ENCODE measurements at regions not wholly inside any gene's neighbourhood (a gene's known extent, or its start where the extent isn't known, plus 50 kb on each side); places are given as distances from the start of the nearest gene placed in this dataset.

GRCh38 chr21:35886887-35887286 is 173.4 kb downstream of the SETD4 start:
- no peak for DNase-seq

DNA sequence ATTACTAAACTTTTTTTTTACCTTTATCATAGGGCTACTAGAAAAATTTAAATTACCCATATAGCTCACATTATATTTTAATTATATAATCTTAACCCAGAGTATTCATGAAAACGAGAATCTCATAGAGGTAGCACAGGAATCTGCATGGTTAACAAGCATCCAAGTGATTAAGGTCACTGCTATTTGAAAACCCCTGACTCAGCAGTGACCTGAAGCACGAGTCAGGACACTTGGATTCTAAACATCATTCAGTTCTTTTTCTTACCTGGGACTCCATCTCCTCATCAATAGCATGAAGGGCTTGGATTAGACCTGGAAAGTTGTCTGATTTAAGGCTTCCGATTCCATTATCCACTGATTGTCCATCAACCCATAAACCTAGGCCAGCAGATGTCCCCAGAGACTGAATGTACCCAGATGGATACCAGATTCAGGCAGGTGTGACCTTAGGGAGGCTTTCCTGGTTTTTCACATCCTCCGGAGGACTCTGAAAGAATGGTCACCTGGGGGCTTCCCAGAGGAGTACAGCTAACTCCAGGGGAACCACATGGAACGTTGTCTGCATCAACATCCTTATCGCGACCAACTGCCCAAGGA is 174.3 kb downstream of the SETD4 start:
- DNase-seq = no peak

DNA sequence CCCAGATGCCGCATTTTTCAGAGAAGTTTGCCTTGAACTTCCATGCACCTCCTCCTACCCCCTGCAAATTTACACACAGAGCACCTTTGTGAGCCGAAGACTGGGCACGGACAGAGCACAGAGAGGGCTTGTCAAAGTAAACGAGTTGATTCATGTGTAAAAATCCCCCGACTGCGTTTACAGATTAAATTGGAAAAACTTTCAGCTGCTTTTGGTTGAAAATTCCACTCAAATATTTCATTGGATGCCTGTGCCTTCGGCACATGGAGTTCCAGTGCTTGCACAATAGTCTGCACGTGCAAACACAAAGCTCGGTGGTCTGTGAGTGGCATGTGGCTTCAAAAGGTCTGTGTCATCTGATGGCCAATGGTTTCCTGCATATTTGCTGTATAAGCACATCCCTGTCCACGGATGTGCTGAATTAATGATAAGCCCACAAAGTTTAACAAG is 177.5 kb downstream of the SETD4 start:
- no peak for DNase-seq

- no peak for DNase-seq
Observed at GRCh38 chr21:35873441-35873840, 186.9 kb downstream of the SETD4 start.

DNA sequence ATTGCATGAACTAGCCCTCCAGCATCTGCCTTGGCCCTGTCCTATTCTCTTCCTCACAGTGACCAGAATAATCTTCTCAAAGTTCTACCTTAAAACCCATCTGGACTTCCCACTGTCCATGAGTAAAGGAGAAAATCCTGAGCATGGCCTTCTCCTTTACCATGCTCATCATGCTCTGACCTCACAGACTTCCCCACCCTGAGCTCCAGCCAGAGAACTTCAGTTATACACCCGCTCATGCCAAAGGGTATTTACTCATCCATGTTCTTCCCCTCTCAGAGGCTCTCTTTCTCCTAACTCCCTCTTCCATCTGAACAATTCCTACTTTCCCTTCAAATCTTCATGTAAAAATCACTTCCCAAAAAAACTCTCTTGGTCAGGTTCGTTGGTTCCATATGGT is 188.4 kb downstream of the SETD4 start:
- DNase-seq = no peak

- DNase-seq = no peak
Observed at GRCh38 chr21:35868869-35869223, 191.5 kb downstream of the SETD4 start.

DNA sequence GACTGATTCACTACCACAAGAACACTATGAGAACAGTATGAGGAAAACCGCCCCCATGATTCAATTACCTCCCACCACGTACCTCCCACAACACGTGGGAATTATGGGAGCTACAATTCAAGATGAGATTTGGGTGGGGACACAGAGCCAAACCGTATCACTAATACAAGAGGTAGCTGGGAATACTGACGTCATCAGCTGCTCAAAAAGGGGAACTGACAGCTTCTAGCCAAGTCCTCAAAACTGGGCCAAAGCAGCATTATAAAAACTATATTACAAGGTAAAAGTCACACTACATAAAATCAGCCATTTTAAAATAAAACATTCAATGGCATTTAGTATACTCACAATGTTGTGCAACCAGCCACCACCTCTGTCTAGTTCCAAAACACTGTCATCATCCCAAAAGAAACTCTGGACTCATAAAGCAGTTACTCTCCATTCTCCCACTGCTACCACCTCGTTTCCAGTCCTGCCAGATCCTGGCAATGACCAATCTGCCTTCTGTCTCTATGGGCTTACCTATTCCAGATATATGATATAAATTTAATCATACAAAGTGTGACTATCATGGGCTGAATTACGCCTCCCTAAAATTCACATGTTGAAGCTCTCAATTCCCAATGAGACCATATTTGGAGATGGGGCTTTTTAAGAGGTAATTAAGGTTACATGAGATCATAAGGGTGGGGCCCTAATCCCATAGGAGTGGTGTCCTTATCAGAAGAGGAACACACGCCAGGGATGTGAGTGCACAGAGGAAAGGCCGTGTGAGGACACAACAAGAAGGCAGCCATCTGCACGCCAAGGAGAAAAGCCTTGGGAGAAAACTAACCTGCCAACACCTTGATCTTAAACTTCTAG is 192.1 kb downstream of the SETD4 start:
- DNase-seq = no peak

DNA sequence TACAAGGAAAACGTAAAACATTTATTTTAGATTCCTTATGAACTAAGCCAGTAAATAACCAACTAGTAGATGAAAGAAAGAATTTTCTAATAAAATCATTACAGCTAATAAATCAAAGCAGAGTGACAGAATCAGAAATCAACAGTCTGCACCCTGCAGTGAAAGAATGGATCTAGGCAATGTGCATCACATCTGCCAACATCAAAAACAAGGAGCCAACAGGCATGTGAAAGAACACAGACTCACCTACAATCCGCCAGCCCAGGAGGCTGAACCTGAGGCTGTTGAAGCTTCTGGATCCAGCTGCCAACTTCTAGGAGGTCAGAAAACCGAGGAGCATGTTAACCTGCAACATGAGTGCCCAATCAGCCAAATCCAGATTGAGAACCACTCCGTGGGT is 196.3 kb downstream of the SETD4 start:
- DNase-seq = no peak

GRCh38 chr21:35862969-35863368 is 197.4 kb downstream of the SETD4 start:
- DNase-seq = no peak

DNA sequence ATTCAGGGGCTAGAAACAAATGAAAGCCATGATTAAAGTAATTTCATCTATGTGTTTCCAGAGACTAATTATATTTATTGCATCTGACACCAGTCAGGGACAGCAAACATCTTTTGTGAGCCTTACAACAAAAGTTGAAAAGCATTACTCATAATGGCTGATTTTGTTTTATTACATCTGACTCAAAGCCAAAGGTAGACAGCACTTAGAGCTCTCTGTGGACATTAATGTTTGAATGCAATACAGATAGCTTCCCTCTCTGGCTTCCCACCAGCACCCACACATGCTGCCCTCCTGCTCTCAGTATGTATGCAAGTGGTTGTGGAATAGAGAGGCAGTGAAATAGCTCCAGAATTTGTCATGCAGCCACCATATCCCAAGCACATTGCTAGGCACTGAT is 198.7 kb downstream of the SETD4 start:
- no peak for DNase-seq

- DNase-seq = no peak
Observed at GRCh38 chr21:35860189-35860869, 200.0 kb downstream of the SETD4 start.

DNA sequence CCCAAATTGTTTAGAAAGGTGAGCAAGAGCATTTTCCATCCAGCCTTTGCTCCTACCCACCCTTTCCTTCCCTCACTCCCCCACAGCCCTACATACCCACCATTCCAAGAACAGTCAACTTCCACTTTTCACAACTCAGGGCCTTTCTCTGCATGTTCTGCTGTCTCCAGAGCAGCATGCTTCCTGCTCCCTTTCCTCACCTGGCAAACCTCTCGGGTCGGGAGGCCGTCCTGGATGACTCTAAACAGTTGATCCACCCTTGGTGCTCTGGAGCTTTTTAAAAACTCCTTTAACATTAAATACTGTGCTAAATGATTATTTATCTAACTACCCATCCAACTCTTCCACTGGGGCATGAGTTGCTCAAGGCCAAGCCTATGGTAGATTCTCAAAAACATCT is 200.6 kb downstream of the SETD4 start:
- DNase-seq = no peak

- DNase-seq = no peak
Observed at GRCh38 chr21:35857095-35857494, 203.2 kb downstream of the SETD4 start.

DNA sequence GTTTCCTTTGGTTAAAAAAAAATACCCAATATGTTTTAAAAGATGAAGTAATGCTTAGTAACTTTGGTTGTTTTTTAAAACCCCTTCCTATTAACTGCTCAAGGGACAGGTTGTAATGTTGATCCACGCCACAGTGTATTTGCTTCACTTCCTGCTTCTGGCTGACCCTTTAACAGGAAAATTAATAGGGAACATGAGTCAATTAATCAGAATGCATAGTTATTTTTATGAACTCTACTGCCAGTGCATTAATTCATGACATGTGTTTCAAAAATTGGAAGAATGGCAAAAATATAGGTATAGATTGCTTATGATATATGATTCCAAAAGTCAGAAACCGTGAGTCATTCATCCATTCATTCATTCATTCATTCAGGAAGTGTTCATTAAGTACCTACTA is 204.8 kb downstream of the SETD4 start:
- no peak for DNase-seq

DNA sequence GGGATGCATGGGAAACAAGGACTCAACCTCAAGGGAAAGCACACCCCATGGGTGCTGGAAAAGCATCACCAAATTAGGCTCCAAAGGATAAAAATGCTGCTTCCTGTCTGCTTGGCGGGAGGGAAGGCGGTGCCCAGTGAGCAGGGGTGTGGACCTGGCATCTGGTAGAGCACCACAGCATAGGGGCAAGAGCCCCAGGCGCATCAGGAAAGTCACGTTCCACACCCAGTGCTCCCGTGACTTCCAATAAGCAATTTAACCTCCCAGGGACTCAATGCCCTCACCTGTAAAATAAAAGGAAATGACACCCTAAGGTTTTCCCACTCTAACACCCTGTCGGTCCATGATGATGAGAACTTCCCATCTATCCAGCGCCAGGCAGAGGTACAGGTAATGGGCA is 206.0 kb downstream of the SETD4 start:
- DNase-seq = no peak

GRCh38 chr21:35853321-35854239 is 206.7 kb downstream of the SETD4 start:
- no peak for DNase-seq

GRCh38 chr21:35852820-35853219 is 207.5 kb downstream of the SETD4 start:
- DNase-seq = no peak

GRCh38 chr21:35850542-35851103 is 209.7 kb downstream of the SETD4 start:
- no peak for DNase-seq

GRCh38 chr21:35850029-35850428 is 210.3 kb downstream of the SETD4 start:
- no peak for DNase-seq

DNA sequence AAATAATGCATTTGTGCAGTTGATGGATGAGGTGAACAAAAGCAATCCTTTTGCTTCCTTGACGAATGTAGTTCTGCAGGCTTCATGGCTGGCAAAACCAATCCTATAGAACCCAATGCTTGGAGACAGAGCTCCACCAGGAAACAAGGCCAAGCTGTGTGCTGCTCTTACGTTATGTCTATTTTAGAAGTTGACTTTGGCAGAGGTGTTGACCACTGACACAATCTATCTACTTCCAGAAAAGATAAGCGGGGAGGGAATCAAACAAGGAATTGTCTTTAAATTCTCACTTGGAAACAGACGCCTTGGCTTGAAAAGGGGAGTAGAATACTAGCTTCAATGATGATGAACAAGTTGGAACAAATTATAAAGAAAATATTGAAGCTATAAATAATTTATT is 211.2 kb downstream of the SETD4 start:
- DNase-seq = no peak

- DNase-seq = no peak
Observed at GRCh38 chr21:35843911-35844667, 216.2 kb downstream of the SETD4 start.

DNA sequence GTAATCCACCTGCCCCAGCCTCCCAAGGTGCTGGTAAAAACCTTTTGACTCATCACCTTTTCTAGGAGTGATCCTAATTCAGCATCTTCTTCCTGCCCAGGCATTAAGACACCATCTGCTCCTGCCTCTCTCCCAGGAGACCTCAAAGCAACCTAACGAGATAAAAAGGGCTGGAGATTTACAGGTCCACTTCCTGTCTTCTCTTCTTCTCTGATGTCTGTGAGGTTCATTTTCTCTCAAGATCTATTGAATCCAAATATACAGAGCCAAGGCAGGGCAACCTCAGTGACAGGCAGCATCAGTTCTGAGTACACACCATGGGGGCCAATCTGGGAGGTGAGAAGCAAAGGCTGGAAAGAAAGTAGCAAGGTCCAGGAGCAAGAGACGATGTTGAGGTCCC is 219.4 kb downstream of the SETD4 start:
- no peak for DNase-seq
